A172 (cell line): ENCODE measurements at regions not wholly inside any gene's neighbourhood (a gene's known extent, or its start where the extent isn't known, plus 50 kb on each side); places are given as distances from the start of the nearest gene placed in this dataset.
"Not testable (repeated sequence)": the region's sequence is repeated elsewhere in the genome, so short reads cannot be mapped to it uniquely, and the experiment has no call there.

ENCODE experiments used
- DNase-seq: peaks from one replicate; pipeline ENCODE4 v3.0.0-alpha.2; 2015; ENCODE audit warnings: low spot score

- no peak for DNase-seq
These were observed 138.8 kb upstream of the RAB4A start for GRCh38 chr1:229132106-229132443.

- no peak for DNase-seq
These were observed 138.2 kb upstream of the RAB4A start for GRCh38 chr1:229132706-229133105.

GRCh38 chr1:229133151-229133550 lies 137.8 kb upstream of the RAB4A start:
- DNase-seq = no peak

GRCh38 chr1:229133811-229134210 lies 137.1 kb upstream of the RAB4A start:
- no peak for DNase-seq

- DNase-seq = not testable (repeated sequence)
These were observed 136.3 kb upstream of the RAB4A start for GRCh38 chr1:229134381-229135217.

- DNase-seq = no peak
These were observed 135.1 kb upstream of the RAB4A start for GRCh38 chr1:229135773-229136172.

GRCh38 chr1:229136822-229137221 lies 134.1 kb upstream of the RAB4A start:
- no peak for DNase-seq

- DNase-seq = no peak
These were observed 133.6 kb upstream of the RAB4A start for GRCh38 chr1:229137271-229137670.

- DNase-seq = no peak
These were observed 132.9 kb upstream of the RAB4A start for GRCh38 chr1:229138058-229138457.

- no peak for DNase-seq
These were observed 131.4 kb upstream of the RAB4A start for GRCh38 chr1:229139331-229140118.

- DNase-seq = no peak
These were observed 130.9 kb upstream of the RAB4A start for GRCh38 chr1:229140119-229140396.

GRCh38 chr1:229141271-229141670 lies 129.6 kb upstream of the RAB4A start:
- DNase-seq = no peak

GRCh38 chr1:229141689-229142377 lies 129.1 kb upstream of the RAB4A start:
- DNase-seq = no peak

- DNase-seq = no peak
These were observed 128.4 kb upstream of the RAB4A start for GRCh38 chr1:229142471-229142870.

GRCh38 chr1:229146647-229147046 lies 124.3 kb upstream of the RAB4A start:
- DNase-seq = no peak

- no peak for DNase-seq
These were observed 123.8 kb upstream of the RAB4A start for GRCh38 chr1:229147072-229147471.

- DNase-seq = no peak
These were observed 122.8 kb upstream of the RAB4A start for GRCh38 chr1:229148041-229148671.

- DNase-seq = no peak
These were observed 122.2 kb upstream of the RAB4A start for GRCh38 chr1:229148743-229149142.

GRCh38 chr1:229149435-229149834 lies 121.5 kb upstream of the RAB4A start:
- no peak for DNase-seq

- DNase-seq = no peak
These were observed 120.4 kb upstream of the RAB4A start for GRCh38 chr1:229150518-229150917.

- not testable (repeated sequence) for DNase-seq
These were observed 119.5 kb upstream of the RAB4A start for GRCh38 chr1:229151412-229151811.

- DNase-seq = no peak
These were observed 118.6 kb upstream of the RAB4A start for GRCh38 chr1:229152311-229152710.
